RWPE1 (cell line): ENCODE measurements at regions not wholly inside any gene's neighbourhood (a gene's known extent, or its start where the extent isn't known, plus 50 kb on each side); places are given as distances from the start of the nearest gene placed in this dataset.
A peak's percentile ranks its signal among the peaks of the same experiment; 100 is the strongest.

Experiments used
- CTCF ChIA-PET: fragments of 350-600 bp; sonication (Branson Sonifier 250); formaldehyde crosslinking; extraction: SDS; loops from one replicate; lab custom pipeline; 2021; lab: Yijun Ruan, JAX
- POLR2A ChIA-PET: fragments of 400-600 bp; formaldehyde crosslinking; extraction: SDS; loops from one replicate; lab custom pipeline; 2020; ENCODE audit warnings: antibody characterized with exemption; ENCODE audit not compliant: low non-redundant PET; lab: Yijun Ruan, JAX
- DNase-seq: peaks from one replicate; pipeline ENCODE4 v3.0.0; 2012; ENCODE audit warnings: low spot score
- H3K27ac ChIP-seq: fragments of 450-650 bp; 2 replicates; pipeline ENCODE4 v1.5.1; 2017
- TF ChIP-seq, protein P1 (sequence below): fragments of 450-650 bp; conservative IDR thresholded peaks from 2 replicates; pipeline ENCODE4 v1.5.1; 2017; ENCODE audit warnings: low read depth, mild to moderate bottlenecking

DNA sequence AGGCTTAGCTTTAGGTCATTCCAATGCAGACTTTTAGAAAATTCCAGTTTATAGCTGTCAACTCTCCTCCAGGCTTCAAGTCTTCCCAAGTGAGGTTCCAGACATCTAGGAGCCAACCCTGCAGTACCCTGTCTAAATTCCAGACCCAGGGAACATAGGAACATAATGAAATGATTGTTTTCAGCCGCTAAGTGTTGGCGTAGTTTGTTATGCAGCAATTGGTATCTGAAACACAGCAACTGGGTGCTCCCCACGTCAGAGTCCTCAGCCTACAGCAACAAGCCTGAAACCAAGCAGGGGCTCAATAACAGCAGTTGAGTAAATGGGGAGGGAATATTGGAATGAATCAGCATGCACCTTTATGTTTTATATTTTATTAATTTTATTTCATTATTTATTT is 66.8 kb downstream of the BOD1 start:
- ChIA-PET CTCF (interaction anchor here (0.7 to 1.5 kb wide), 3 partner anchors 24 to 223 kb away, joined by 3 to 8 read pairs (median 3); no protein-coding TSS in a partner anchor), POLR2A (no interaction called here)
- no peak for DNase-seq
- no peak overlapping the region for H3K27ac ChIP-seq
- TF ChIP-seq, protein P1, sequence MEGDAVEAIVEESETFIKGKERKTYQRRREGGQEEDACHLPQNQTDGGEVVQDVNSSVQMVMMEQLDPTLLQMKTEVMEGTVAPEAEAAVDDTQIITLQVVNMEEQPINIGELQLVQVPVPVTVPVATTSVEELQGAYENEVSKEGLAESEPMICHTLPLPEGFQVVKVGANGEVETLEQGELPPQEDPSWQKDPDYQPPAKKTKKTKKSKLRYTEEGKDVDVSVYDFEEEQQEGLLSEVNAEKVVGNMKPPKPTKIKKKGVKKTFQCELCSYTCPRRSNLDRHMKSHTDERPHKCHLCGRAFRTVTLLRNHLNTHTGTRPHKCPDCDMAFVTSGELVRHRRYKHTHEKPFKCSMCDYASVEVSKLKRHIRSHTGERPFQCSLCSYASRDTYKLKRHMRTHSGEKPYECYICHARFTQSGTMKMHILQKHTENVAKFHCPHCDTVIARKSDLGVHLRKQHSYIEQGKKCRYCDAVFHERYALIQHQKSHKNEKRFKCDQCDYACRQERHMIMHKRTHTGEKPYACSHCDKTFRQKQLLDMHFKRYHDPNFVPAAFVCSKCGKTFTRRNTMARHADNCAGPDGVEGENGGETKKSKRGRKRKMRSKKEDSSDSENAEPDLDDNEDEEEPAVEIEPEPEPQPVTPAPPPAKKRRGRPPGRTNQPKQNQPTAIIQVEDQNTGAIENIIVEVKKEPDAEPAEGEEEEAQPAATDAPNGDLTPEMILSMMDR, result no peak

- no peak overlapping the region for H3K27ac ChIP-seq
- ChIA-PET POLR2A (no interaction called here), CTCF (interaction anchor here (0.5 to 0.7 kb wide), 5 partner anchors 13 to 580 kb away, joined by 3 to 4 read pairs (median 3); no protein-coding TSS in a partner anchor)
- TF ChIP-seq, protein P1, result no peak
- DNase-seq, result peak; percentile 41
Observed at GRCh38 chr5:173547579-173547978, 68.9 kb downstream of the BOD1 start.

- POLR2A ChIA-PET, result no interaction called here
- no peak for DNase-seq
- CTCF ChIA-PET, result no interaction called here
- TF ChIP-seq, protein P1, result no peak
- H3K27ac ChIP-seq, result no peak overlapping the region
Observed at GRCh38 chr5:173542964-173543363, 73.5 kb downstream of the BOD1 start.

DNA sequence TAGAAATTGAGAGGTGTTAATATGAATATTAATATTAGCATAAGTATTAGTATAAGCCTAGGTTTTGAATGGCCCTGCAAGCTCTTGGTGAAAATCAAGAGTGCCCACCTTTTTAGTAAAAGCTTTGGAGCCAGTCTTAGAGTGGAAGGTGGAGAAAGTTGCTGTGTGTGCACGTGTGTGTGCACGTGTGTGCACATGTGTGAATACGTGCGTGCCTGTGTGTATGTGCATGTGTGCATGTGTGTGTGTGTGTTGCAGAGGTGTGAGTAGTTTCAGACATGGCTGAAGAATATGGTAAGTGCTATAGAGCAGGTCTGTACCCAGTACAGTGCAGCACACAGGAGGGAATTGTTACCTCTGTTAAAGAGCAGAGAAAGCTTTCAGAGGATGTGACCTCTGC is 74.3 kb downstream of the BOD1 start:
- ChIA-PET CTCF (no interaction called here), POLR2A (no interaction called here)
- TF ChIP-seq, protein P1, result no peak
- no peak for DNase-seq
- no peak overlapping the region for H3K27ac ChIP-seq

DNA sequence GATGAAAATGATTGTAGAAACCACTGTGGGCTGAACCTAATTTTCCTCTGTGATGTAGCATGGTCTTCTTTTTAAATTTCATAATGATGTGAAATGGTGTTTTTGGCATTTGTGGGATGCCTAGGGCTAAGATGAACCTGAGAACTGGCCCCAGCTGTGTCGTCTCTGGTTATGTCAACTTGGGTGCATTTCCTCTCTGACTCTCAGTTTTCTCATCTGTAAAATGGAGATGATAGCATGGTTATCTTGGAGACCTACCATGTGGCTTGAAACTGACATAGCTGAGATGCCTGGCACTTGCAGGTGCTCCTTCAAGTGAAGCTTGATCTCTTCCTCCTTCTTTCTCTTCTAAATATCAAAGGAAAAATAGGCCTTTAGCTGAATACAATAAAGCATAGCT is 77.8 kb downstream of the BOD1 start:
- DNase-seq, result no peak
- ChIA-PET CTCF (interaction anchor here (0.8 kb wide), 1 partner anchor 434 kb away, joined by 3 read pairs; no protein-coding TSS in a partner anchor), POLR2A (no interaction called here)
- TF ChIP-seq, protein P1, result no peak
- H3K27ac ChIP-seq, result no peak overlapping the region

DNA sequence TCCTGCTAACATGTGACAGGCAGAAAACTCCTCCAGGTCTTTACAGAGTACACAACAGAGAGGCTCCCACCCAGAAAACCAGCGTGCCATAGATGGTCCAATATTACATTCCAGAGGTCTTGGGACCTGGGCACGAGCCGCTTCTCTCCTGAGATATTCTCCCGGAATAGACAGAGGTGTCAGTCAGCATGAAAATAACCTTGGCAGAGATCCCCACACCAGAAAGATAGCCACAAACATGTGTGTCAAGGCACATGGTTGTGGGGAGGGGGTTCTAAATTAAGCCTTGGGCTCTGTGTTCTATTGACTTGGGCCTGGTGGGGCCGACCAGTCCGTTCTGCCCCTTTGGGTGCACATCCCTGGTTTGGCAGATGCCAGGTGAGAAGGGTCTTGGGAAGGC is 78.4 kb downstream of the BOD1 start:
- POLR2A ChIA-PET, result no interaction called here
- CTCF ChIA-PET, result interaction anchor here (0.8 kb wide), 1 partner anchor 435 kb away, joined by 3 read pairs; no protein-coding TSS in a partner anchor
- DNase-seq, result no peak
- no peak overlapping the region for H3K27ac ChIP-seq
- TF ChIP-seq, protein P1, result no peak
